Pancreas (tissue), 10 donors: ENCODE measurements at regions not wholly inside any gene's neighbourhood (a gene's known extent, or its start where the extent isn't known, plus 50 kb on each side); places are given as distances from the start of the nearest gene placed in this dataset.

ENCODE experiments used
- ATAC-seq, 4 donors: fragments of 200-7000 bp; cut with Tn5 transposase; one replicate each; pipeline versions ENCODE4 v1.8.0 to v1.9.1; 2020; ENCODE audit warnings: mild to moderate bottlenecking in 4 of 4, moderate library complexity in 4 of 4
- DNase-seq, 6 donors: peaks; one replicate each; pipeline ENCODE4 v3.0.0-alpha.2; 2020
- FAIRE-seq: peaks from 2 replicates; lab custom pipeline; 2012; peaks lifted over from hg19 to GRCh38; lab: Jason Lieb, UNC
- H3K27ac ChIP-seq, 4 donors: fragments of 200-600 bp; sonication (generic); 1 replicate in 3 of 4; 2 replicates in 1 of 4; pipeline versions ENCODE4 v1.5.0 to v1.8.0; 2020
- H3K27me3 ChIP-seq, 4 donors: fragments of 200-600 bp; one replicate each; pipeline ENCODE4 v1.8.0; 2021
- H3K36me3 ChIP-seq, 3 donors: fragments of 200-600 bp; sonication (generic) in 1 of 3; one replicate each; pipeline versions ENCODE4 v1.5.0 to v1.8.0; 2020 to 2021
- H3K4me1 ChIP-seq, 3 donors: fragments of 200-600 bp; one replicate each; pipeline ENCODE4 v1.8.0; 2021
- H3K4me3 ChIP-seq, 4 donors: fragments of 200-600 bp; sonication (generic) in 2 of 4; one replicate each; pipeline versions ENCODE4 v1.5.0 to v1.8.0; 2020 to 2021
- H3K9me3 ChIP-seq, 4 donors: fragments of 200-600 bp; one replicate each; pipeline ENCODE4 v1.8.0; 2021
- CTCF ChIP-seq, 4 donors: fragments of 200-600 bp; sonication (generic) in 3 of 4; IDR thresholded peaks; one replicate each; pipeline versions ENCODE4 v1.5.0 to v1.8.0; 2021; ENCODE audit warnings: antibody characterized with exemption in 4 of 4
- WGBS, 2 donors: extraction: QIAGEN DNeasy Blood & Tissue Kit; methylation state at CpG; one replicate each; pipeline ENCODE4 v1.1.7; 2013; 5-methylcytosine and 5-hydroxymethylcytosine counted together
- intact Hi-C, 3 donors: fragments of 100-400 bp; cut with DNase I; formaldehyde crosslinking; loops; one replicate each; pipeline versions ENCODE4 v1.11.1 to v1.14.2; 2022
- donor health status: healthy with polysubstance abuse.
- donor health status: DM: no; HTN: no; CAD: no; lungs with moderate emphysema.
- donor health status: DM: no; HTN: no; CAD: no.
- donor health status: control.
- donor health status: control.
- donor health status: Bipolar disorder and iron deficiency.
- donor health status: DM: yes; HTN: yes; CAD: no.
- donor health status: DM: no; HTN: no; CAD: no.
- donor health status: DM: no; HTN: no; CAD: no.
- donor health status: DM: yes; HTN: yes; CAD: no.

- ATAC-seq (no peak), FAIRE-seq (no peak), DNase-seq (peak in 1 of 6 donors; percentile 41)
- no peaks in the 10 kb centered on the region for H3K36me3 ChIP-seq
- intact Hi-C loops, result no loop called here
- WGBS, 2 donors, result 67 to 75% methylated on average over 9 of the region's 9 CpGs
- no peak for TF ChIP-seq CTCF (IDR thresholded peaks at IDR 0.05)
- no peak overlapping the region for H3K4me3 ChIP-seq
- H3K27ac ChIP-seq, result no peak overlapping the region
- no peaks in the 10 kb centered on the region for H3K4me1 ChIP-seq
- H3K9me3 ChIP-seq, result no peaks in the 10 kb centered on the region
- peaks cover 0 to 14% (median 2%) of the 10 kb centered on the region in 4 donors for H3K27me3 ChIP-seq
These were observed 1001.1 kb downstream of the BRD1 start for GRCh38 chr22:48826546-48826945.

GRCh38 chr22:48825802-48826520 lies 1001.7 kb downstream of the BRD1 start:
- Histone ChIP-seq H3K36me3 (no peaks in the 10 kb centered on the region), H3K4me3 (no peak overlapping the region), H3K27me3 (peaks cover 0 to 14% (median 0%) of the 10 kb centered on the region in 4 donors), H3K9me3 (no peaks in the 10 kb centered on the region), H3K27ac (no peak overlapping the region), H3K4me1 (no peaks in the 10 kb centered on the region)
- 57 to 63% methylated on average over 25 of the region's 25 CpGs for WGBS, 2 donors
- peak in 2 of 6 donors; percentile 38 to 43 for DNase-seq
- ATAC-seq, result no peak
- TF ChIP-seq CTCF (IDR thresholded peaks at IDR 0.05), result no peak
- intact Hi-C loops, result no loop called here
- no peak for FAIRE-seq

- Histone ChIP-seq H3K9me3 (no peaks in the 10 kb centered on the region), H3K27me3 (peaks cover 0 to 14% (median 0%) of the 10 kb centered on the region in 4 donors), H3K27ac (no peak overlapping the region), H3K4me1 (no peaks in the 10 kb centered on the region), H3K36me3 (no peaks in the 10 kb centered on the region), H3K4me3 (no peak overlapping the region)
- intact Hi-C loops, result no loop called here
- TF ChIP-seq CTCF (IDR thresholded peaks at IDR 0.05), result no peak
- DNase-seq (peak in 2 of 6 donors; percentile 29 to 33), ATAC-seq (no peak), FAIRE-seq (no peak)
- WGBS, 2 donors, result 21 to 25% methylated on average over 23 of the region's 23 CpGs
These were observed 1002.7 kb downstream of the BRD1 start for GRCh38 chr22:48824712-48825651.

GRCh38 chr22:48823941-48824340 lies 1003.7 kb downstream of the BRD1 start:
- intact Hi-C loops, result no loop called here
- no peaks in the 10 kb centered on the region for H3K9me3 ChIP-seq
- H3K27me3 ChIP-seq, result peaks cover 0 to 20% (median 0%) of the 10 kb centered on the region in 4 donors
- peak in 1 of 6 donors; percentile 48 for DNase-seq
- TF ChIP-seq CTCF (IDR thresholded peaks at IDR 0.05), result no peak
- ATAC-seq, result no peak
- H3K36me3 ChIP-seq, result no peaks in the 10 kb centered on the region
- H3K4me1 ChIP-seq, result no peaks in the 10 kb centered on the region
- no peak for FAIRE-seq
- 61 to 75% methylated on average over 12 of the region's 12 CpGs for WGBS, 2 donors
- H3K27ac ChIP-seq, result no peak overlapping the region
- no peak overlapping the region for H3K4me3 ChIP-seq
